GM12874 (cell line): ENCODE measurements at regions not wholly inside any gene's neighbourhood (a gene's known extent, or its start where the extent isn't known, plus 50 kb on each side); places are given as distances from the start of the nearest gene placed in this dataset.

Experiments
- TF ChIP-seq, protein P1 (sequence below): IDR thresholded peaks from 2 replicates; pipeline ENCODE4 v1.5.1; 2011; ENCODE audit warnings: low read depth, mild to moderate bottlenecking, control low read depth, low read length, moderate library complexity; ENCODE audit not compliant: insufficient read depth

DNA sequence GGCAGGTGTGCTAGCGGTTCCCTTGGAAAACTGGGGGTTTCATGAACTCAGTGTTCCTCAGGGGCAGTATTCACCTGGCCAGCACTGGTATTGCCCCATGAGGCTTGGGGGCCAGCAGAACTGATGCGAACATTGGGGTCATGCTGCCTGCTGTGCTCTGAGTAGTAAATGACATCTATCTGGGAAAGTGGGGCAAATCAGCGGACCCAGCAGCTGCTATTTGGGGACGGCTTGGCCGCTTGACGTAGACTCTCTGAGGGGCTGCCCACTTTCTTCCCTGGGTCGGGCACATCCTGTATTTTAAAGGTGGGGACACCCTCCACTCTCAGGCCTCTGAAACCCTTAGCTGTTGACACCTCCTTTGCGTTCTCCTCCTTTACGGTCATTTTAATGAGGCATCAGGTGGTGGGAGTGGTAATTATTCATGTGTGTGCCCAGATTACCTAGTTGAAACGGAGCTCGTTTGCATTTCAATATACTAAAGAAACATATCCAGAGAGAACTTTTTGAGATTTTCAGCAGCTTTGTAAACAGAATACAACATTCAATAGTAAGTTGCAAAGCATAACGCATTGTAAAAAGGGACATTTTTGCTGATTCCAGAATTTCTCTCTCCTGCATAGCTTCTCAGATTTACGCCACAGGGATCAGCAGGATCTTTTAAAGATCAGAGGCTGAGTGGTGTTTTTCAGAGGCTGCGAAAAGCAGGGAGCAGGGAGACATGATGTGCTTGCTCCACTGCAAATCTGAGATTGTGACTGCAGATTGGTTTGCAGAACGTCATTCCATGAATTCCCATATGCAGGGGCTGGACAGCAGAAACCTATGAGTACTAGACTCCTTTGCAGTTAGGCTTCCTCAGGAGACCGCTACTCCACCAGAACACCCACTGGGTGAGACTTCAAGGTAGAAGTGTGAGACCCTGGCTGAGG lies 56.8 kb upstream of the ZFR start:
- TF ChIP-seq, protein P1, sequence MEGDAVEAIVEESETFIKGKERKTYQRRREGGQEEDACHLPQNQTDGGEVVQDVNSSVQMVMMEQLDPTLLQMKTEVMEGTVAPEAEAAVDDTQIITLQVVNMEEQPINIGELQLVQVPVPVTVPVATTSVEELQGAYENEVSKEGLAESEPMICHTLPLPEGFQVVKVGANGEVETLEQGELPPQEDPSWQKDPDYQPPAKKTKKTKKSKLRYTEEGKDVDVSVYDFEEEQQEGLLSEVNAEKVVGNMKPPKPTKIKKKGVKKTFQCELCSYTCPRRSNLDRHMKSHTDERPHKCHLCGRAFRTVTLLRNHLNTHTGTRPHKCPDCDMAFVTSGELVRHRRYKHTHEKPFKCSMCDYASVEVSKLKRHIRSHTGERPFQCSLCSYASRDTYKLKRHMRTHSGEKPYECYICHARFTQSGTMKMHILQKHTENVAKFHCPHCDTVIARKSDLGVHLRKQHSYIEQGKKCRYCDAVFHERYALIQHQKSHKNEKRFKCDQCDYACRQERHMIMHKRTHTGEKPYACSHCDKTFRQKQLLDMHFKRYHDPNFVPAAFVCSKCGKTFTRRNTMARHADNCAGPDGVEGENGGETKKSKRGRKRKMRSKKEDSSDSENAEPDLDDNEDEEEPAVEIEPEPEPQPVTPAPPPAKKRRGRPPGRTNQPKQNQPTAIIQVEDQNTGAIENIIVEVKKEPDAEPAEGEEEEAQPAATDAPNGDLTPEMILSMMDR = no peak

- TF ChIP-seq, protein P1 = no peak
Measured at GRCh38 chr5:32500181-32500580, 55.6 kb upstream of the ZFR start.

GRCh38 chr5:32499261-32499660 lies 54.7 kb upstream of the ZFR start:
- TF ChIP-seq, protein P1 = no peak

GRCh38 chr5:32498484-32498883 lies 53.9 kb upstream of the ZFR start:
- TF ChIP-seq, protein P1 = no peak

DNA sequence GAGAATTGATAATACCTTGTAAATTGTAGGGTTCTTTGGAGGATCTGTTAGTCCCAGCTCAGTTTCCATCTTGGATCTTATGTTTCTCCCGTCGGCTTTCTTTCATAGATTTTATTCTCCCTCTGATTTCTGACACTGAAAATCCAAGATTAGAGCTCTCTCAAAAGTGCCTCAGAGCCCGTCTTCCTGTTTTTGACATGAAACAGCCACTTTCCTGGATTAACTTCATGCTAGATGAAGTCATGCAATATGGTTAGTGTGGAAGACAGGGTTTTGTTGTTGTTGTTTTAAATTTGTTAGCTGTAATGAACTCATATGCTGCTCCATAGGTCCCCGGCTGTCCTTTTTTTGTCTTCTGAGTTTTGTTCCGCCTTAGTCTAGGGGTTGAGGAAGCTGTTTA lies 51.6 kb upstream of the ZFR start:
- TF ChIP-seq, protein P1 = no peak

GRCh38 chr5:32494827-32495226 lies 50.3 kb upstream of the ZFR start:
- TF ChIP-seq, protein P1 = no peak
